ENCODE measurements at regions not wholly inside any gene's neighbourhood (a gene's known extent, or its start where the extent isn't known, plus 50 kb on each side); places are given as distances from the start of the nearest gene placed in this dataset.

- DNase-seq = no peak
These were observed 220.2 kb downstream of the AUH start for GRCh38 chr9:91141407-91141965.

GRCh38 chr9:91143162-91143561 is 218.6 kb downstream of the AUH start:
- no peak for DNase-seq

GRCh38 chr9:91143642-91144041 is 218.1 kb downstream of the AUH start:
- DNase-seq = no peak

- no peak for DNase-seq
These were observed 216.9 kb downstream of the AUH start for GRCh38 chr9:91144769-91145168.

- DNase-seq = no peak
These were observed 216.2 kb downstream of the AUH start for GRCh38 chr9:91145496-91145895.

- no peak for DNase-seq
These were observed 215.2 kb downstream of the AUH start for GRCh38 chr9:91146391-91147019.

GRCh38 chr9:91147079-91147708 is 214.5 kb downstream of the AUH start:
- DNase-seq = no peak

GRCh38 chr9:91148306-91148705 is 213.4 kb downstream of the AUH start:
- DNase-seq = no peak

- DNase-seq = no peak
These were observed 211.3 kb downstream of the AUH start for GRCh38 chr9:91150273-91150997.

GRCh38 chr9:91150998-91151717 is 210.6 kb downstream of the AUH start:
- DNase-seq = no peak

- DNase-seq = no peak
These were observed 210.0 kb downstream of the AUH start for GRCh38 chr9:91151718-91152095.

- DNase-seq = no peak
These were observed 207.0 kb downstream of the AUH start for GRCh38 chr9:91154686-91155085.

GRCh38 chr9:91155181-91155580 is 206.5 kb downstream of the AUH start:
- no peak for DNase-seq

- no peak for DNase-seq
These were observed 205.9 kb downstream of the AUH start for GRCh38 chr9:91155746-91156376.

GRCh38 chr9:91156451-91157234 is 205.1 kb downstream of the AUH start:
- no peak for DNase-seq

- no peak for DNase-seq
These were observed 203.8 kb downstream of the AUH start for GRCh38 chr9:91157883-91158282.

- no peak for DNase-seq
These were observed 203.4 kb downstream of the AUH start for GRCh38 chr9:91158286-91158685.

- DNase-seq = no peak
These were observed 202.8 kb downstream of the AUH start for GRCh38 chr9:91158946-91159345.

GRCh38 chr9:91159664-91160121 is 202.0 kb downstream of the AUH start:
- no peak for DNase-seq

GRCh38 chr9:91160181-91160580 is 201.5 kb downstream of the AUH start:
- DNase-seq = no peak

- no peak for DNase-seq
These were observed 200.9 kb downstream of the AUH start for GRCh38 chr9:91160599-91161464.

All from activated CD4-positive, CD25-positive, alpha-beta regulatory T cell (primary cell).